GM12865 (cell line): ENCODE measurements at regions not wholly inside any gene's neighbourhood (a gene's known extent, or its start where the extent isn't known, plus 50 kb on each side); places are given as distances from the start of the nearest gene placed in this dataset.

Experiments
- DNase-seq: peaks from one replicate; pipeline ENCODE4 v3.0.0; 2010; ENCODE audit warnings: low read depth
- H3K4me3 ChIP-seq: 2 replicates; pipeline ENCODE4 v1.5.1; 2011; ENCODE audit warnings: mild to moderate bottlenecking, low read depth, low read length, control low read depth
- TF ChIP-seq, protein P1 (sequence below): IDR thresholded peaks from 2 replicates; pipeline ENCODE4 v1.5.1; 2011; ENCODE audit warnings: low read length, control low read depth, low read depth, inconsistent platforms; ENCODE audit not compliant: insufficient read depth; ENCODE audit errors: missing control alignments

DNA sequence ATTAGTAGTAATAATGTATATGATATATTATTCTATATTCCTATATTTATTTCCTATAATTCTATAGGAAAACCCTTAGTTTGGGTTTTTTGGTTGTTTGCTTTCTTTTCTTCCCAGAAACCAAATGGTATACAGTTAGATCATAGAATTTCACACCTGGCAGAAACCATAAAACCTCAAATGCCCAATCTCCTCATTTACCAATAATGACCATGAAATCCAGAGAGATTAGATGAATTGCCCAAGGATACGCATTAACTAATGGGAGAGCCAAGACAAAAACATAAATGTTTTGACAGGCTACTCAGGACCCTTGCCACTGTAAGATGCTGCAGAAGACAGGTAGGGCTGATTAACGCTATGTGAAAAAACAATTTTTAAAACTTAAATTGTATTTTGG lies 158.7 kb upstream of the FST start:
- TF ChIP-seq, protein P1, sequence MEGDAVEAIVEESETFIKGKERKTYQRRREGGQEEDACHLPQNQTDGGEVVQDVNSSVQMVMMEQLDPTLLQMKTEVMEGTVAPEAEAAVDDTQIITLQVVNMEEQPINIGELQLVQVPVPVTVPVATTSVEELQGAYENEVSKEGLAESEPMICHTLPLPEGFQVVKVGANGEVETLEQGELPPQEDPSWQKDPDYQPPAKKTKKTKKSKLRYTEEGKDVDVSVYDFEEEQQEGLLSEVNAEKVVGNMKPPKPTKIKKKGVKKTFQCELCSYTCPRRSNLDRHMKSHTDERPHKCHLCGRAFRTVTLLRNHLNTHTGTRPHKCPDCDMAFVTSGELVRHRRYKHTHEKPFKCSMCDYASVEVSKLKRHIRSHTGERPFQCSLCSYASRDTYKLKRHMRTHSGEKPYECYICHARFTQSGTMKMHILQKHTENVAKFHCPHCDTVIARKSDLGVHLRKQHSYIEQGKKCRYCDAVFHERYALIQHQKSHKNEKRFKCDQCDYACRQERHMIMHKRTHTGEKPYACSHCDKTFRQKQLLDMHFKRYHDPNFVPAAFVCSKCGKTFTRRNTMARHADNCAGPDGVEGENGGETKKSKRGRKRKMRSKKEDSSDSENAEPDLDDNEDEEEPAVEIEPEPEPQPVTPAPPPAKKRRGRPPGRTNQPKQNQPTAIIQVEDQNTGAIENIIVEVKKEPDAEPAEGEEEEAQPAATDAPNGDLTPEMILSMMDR = no peak
- no peak overlapping the region for H3K4me3 ChIP-seq
- DNase-seq = no peak

DNA sequence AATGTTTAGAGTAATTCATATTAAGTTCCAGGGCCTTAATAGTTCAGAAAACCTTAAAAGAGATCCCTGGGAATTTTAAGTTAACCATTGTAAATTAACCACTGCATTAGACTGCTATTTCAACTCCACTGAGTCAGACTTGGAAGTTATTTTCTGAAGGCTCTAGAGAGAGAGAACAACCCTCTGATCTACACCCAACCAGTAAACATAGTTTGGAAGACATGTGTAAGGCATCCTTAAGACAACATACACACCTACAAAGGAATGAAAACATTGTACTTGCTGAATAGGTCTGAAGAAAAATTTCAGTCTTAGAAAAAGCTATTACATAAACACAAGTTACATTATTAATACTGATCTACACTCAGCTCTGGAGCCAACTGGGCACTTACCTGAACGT lies 158.2 kb upstream of the FST start:
- TF ChIP-seq, protein P1 = no peak
- H3K4me3 ChIP-seq = no peak overlapping the region
- no peak for DNase-seq

DNA sequence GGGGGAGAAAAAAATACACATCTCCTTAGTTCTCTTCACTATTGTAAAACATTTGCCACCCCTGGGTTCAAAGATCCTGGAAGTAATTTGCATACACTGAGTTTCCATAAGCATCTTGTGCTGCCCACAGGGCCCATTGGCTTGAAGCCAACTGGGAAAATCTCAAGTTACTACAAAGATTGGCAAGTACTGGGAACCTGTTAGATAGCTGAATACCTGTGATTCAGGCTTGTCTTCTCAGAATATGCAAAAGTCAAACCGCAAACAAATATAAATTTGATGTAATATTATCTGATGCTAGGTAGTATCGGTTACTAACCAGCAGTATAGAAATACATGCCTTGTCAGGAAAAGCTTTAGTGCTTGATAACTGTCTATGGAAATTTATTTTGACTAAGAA lies 156.9 kb upstream of the FST start:
- TF ChIP-seq, protein P1 = no peak
- no peak overlapping the region for H3K4me3 ChIP-seq
- no peak for DNase-seq

DNA sequence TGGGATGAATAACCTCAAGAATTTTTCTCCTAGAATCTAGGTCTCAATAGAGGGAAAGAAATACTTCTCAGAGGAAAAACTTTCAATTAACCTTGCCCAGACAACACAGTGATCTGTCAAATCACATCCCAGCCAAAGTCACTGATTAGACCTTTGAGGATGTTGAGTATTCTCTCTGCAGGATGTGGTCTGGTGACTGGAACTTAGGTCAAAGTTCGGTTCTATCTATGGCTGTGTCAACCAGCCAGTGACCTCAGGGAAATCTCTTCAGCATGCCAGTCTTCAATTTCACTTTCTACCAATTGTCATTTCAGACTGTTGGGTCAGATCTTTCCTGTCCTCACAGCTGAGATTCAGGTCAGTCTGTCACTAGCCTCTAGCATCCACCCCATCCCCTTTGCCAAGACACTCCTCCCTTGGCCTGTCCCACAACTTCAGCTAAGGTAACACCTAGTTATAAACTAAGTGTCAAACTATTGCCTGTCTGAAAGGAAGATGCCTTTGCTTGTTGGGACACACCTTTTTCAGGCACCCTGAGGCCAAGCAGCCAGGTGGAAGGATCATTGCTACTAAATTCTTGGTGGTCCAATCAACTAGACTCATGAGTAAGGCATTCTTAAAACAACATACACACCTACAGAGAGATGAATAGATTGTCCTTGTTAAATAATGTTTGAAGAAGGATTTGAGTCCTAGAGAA lies 156.3 kb upstream of the FST start:
- DNase-seq = peak; percentile 5
- TF ChIP-seq, protein P1 = no peak
- no peak overlapping the region for H3K4me3 ChIP-seq

DNA sequence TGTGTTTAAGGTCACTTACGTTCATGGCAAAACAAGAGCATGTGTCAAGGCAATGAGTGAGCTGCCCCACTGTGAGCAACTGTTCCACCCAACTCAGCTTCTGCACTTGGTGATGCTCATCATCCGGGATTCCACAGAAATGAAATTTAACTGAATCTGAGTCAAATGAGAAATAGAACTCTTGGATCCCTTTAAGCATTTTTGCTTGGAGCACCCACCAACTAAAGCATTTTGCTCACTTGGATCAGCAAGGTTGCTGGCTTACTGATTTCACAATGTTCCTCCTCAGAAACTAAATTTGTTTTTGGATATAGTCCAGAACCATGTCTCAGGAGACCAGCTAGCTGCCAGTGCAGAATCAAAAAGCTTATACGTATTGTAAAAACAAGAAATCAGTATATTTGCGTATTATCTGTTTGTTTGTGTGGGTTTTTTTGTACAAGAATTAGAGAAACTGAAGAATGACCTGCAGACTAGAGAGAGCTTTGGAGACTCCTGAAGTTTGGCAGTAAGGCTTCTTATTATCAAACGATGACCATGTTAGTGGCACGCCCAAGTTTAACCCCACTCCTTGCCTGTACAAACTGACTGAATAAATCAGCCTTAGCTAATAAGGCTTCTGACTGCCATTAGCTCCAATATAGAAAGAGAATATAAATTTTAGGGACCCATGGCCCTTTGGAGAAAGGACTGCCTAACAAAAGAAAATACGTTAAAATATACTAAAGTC lies 153.8 kb upstream of the FST start:
- no peak for DNase-seq
- TF ChIP-seq, protein P1 = no peak
- no peak overlapping the region for H3K4me3 ChIP-seq

DNA sequence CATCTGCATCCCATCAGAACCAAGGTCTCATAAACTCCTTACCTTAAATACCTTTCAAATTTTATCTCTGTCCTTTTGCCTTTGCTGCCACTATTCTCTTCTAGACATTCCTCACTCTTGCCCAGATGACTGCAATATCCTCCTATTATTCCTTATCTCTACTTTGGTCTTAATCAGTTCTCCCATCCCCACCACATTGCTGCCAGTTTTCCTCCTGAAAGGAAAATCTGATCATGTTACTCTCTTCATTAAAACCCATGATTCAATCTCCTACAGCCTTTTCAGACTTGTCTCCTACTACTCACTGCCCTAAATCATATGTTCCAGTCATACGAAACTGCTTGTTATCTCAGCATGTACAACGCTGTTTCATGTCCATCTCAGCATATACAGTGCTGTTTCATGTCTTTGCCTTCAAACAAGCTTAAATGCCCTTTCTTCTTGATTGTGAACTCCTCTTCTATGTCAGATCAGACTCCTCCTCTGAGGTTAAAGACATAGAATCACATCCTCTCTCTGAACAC lies 152.6 kb upstream of the FST start:
- H3K4me3 ChIP-seq = no peak overlapping the region
- no peak for DNase-seq
- TF ChIP-seq, protein P1 = no peak
